ENCODE measurements at regions not wholly inside any gene's neighbourhood (a gene's known extent, or its start where the extent isn't known, plus 50 kb on each side); places are given as distances from the start of the nearest gene placed in this dataset.

DNA sequence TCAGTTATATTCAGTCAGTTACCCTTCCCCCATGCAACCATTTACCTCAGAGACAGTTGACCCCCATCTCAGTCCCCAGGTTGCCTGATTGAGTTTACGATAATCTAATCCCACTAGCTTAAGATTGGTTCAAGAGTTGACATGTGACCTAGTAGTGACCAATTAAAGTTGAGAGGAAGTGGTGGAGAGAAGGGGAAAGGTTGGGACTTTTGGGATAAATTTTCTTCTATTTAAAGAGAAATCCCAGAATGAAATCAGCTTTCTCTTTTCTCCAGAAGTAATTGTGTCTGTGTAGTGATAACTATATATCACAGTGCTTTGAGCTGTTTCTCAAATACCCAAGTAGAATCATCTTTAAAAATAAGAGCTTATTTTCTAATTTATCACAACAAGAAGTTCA, 396.7 kb upstream of the CLINT1 start (continued):
- TF ChIP-seq, protein P1, sequence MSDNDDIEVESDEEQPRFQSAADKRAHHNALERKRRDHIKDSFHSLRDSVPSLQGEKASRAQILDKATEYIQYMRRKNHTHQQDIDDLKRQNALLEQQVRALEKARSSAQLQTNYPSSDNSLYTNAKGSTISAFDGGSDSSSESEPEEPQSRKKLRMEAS (CRISPR knock-in tag; IDR thresholded peaks at IDR 0.05), result no peak
- TF ChIP-seq HMGA2 (CRISPR knock-in tag; IDR thresholded peaks at IDR 0.05), result no peak
- TF ChIP-seq ATF1 (CRISPR knock-in tag; IDR thresholded peaks at IDR 0.05), result no peak
- TF ChIP-seq, protein P2, sequence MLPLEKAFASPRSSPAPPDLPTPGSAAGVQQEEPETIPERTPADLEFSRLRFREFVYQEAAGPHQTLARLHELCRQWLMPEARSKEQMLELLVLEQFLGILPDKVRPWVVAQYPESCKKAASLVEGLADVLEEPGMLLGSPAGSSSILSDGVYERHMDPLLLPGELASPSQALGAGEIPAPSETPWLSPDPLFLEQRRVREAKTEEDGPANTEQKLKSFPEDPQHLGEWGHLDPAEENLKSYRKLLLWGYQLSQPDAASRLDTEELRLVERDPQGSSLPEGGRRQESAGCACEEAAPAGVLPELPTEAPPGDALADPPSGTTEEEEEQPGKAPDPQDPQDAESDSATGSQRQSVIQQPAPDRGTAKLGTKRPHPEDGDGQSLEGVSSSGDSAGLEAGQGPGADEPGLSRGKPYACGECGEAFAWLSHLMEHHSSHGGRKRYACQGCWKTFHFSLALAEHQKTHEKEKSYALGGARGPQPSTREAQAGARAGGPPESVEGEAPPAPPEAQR (CRISPR knock-in tag; IDR thresholded peaks at IDR 0.05), result no peak
- TF ChIP-seq CREB1 (CRISPR knock-in tag; IDR thresholded peaks at IDR 0.05), result no peak
- no peak for TF ChIP-seq KAT7 (CRISPR knock-in tag; IDR thresholded peaks at IDR 0.05; ENCODE audit: borderline replicate concordance)
- TF ChIP-seq ZNF138 (CRISPR knock-in tag; conservative IDR thresholded peaks at IDR 0.05), result no peak
- TF ChIP-seq TP53 (CRISPR knock-in tag; IDR thresholded peaks at IDR 0.05), result no peak
- no peak for TF ChIP-seq MXD4 (CRISPR knock-in tag; IDR thresholded peaks at IDR 0.05; ENCODE audit: borderline replicate concordance)
- TF ChIP-seq JUN (CRISPR knock-in tag; IDR thresholded peaks at IDR 0.05), result no peak
- TF ChIP-seq, protein P3, sequence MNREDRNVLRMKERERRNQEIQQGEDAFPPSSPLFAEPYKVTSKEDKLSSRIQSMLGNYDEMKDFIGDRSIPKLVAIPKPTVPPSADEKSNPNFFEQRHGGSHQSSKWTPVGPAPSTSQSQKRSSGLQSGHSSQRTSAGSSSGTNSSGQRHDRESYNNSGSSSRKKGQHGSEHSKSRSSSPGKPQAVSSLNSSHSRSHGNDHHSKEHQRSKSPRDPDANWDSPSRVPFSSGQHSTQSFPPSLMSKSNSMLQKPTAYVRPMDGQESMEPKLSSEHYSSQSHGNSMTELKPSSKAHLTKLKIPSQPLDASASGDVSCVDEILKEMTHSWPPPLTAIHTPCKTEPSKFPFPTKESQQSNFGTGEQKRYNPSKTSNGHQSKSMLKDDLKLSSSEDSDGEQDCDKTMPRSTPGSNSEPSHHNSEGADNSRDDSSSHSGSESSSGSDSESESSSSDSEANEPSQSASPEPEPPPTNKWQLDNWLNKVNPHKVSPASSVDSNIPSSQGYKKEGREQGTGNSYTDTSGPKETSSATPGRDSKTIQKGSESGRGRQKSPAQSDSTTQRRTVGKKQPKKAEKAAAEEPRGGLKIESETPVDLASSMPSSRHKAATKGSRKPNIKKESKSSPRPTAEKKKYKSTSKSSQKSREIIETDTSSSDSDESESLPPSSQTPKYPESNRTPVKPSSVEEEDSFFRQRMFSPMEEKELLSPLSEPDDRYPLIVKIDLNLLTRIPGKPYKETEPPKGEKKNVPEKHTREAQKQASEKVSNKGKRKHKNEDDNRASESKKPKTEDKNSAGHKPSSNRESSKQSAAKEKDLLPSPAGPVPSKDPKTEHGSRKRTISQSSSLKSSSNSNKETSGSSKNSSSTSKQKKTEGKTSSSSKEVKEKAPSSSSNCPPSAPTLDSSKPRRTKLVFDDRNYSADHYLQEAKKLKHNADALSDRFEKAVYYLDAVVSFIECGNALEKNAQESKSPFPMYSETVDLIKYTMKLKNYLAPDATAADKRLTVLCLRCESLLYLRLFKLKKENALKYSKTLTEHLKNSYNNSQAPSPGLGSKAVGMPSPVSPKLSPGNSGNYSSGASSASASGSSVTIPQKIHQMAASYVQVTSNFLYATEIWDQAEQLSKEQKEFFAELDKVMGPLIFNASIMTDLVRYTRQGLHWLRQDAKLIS (CRISPR knock-in tag; IDR thresholded peaks at IDR 0.05; ENCODE audit: borderline replicate concordance), result no peak
- TF ChIP-seq ZNF317 (CRISPR knock-in tag; IDR thresholded peaks at IDR 0.05; ENCODE audit: borderline replicate concordance, low read depth), result no peak

DNA sequence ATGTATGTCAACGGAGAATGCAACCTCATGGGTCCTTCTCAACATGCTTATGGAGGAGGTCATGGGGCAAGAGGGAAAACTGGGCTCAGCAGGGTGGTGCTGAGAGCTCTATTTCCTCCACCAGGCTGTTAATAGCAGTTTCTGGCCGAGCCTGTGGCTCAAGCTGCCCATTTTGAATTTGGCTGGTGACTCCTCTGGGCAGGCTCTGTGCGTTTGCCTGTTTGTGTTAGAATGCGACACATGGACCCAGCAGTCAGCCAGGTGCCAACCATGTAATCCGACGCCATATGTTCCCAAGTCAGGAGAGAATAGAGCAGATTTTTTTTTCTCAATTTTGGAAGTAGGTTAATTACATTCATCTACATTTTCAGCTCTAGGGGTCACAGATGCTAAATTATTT, 387.7 kb upstream of the CLINT1 start:
- Mint-ChIP-seq H3K4me1 (peaks cover 4% of the 10 kb centered on the region; the same call in 1 of the 2 replicates), H3K36me3 (no peaks in the 10 kb centered on the region), H3K9me3 (no peaks in the 10 kb centered on the region), H3K27me3 (ENCODE audit: low read depth) (no peaks in the 10 kb centered on the region), H3K4me3 (no peak overlapping the region), H3K27ac (no peak overlapping the region)
- CTCF ChIA-PET, result interaction anchor here (1.5 kb wide), 1 partner anchor 72 kb away, joined by 3 read pairs; no protein-coding TSS in a partner anchor
- TF ChIP-seq, protein P4, sequence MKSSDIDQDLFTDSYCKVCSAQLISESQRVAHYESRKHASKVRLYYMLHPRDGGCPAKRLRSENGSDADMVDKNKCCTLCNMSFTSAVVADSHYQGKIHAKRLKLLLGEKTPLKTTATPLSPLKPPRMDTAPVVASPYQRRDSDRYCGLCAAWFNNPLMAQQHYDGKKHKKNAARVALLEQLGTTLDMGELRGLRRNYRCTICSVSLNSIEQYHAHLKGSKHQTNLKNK (CRISPR knock-in tag; IDR thresholded peaks at IDR 0.05), result no peak
- TF ChIP-seq, protein P5, sequence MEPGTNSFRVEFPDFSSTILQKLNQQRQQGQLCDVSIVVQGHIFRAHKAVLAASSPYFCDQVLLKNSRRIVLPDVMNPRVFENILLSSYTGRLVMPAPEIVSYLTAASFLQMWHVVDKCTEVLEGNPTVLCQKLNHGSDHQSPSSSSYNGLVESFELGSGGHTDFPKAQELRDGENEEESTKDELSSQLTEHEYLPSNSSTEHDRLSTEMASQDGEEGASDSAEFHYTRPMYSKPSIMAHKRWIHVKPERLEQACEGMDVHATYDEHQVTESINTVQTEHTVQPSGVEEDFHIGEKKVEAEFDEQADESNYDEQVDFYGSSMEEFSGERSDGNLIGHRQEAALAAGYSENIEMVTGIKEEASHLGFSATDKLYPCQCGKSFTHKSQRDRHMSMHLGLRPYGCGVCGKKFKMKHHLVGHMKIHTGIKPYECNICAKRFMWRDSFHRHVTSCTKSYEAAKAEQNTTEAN (CRISPR knock-in tag; IDR thresholded peaks at IDR 0.05), result no peak
- no peak for TF ChIP-seq FOXJ3 (CRISPR knock-in tag; IDR thresholded peaks at IDR 0.05; ENCODE audit: borderline replicate concordance)
- TF ChIP-seq, protein P6, sequence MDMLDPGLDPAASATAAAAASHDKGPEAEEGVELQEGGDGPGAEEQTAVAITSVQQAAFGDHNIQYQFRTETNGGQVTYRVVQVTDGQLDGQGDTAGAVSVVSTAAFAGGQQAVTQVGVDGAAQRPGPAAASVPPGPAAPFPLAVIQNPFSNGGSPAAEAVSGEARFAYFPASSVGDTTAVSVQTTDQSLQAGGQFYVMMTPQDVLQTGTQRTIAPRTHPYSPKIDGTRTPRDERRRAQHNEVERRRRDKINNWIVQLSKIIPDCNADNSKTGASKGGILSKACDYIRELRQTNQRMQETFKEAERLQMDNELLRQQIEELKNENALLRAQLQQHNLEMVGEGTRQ (CRISPR knock-in tag; IDR thresholded peaks at IDR 0.05), result no peak
- TF ChIP-seq ZNF219 (CRISPR knock-in tag; IDR thresholded peaks at IDR 0.05; ENCODE audit: borderline replicate concordance), result no peak
- no peak for TF ChIP-seq ZBTB21 (CRISPR knock-in tag; IDR thresholded peaks at IDR 0.05; ENCODE audit: borderline replicate concordance)
- no peak for TF ChIP-seq TEAD4 (CRISPR knock-in tag; IDR thresholded peaks at IDR 0.05)
- TF ChIP-seq, protein P7, sequence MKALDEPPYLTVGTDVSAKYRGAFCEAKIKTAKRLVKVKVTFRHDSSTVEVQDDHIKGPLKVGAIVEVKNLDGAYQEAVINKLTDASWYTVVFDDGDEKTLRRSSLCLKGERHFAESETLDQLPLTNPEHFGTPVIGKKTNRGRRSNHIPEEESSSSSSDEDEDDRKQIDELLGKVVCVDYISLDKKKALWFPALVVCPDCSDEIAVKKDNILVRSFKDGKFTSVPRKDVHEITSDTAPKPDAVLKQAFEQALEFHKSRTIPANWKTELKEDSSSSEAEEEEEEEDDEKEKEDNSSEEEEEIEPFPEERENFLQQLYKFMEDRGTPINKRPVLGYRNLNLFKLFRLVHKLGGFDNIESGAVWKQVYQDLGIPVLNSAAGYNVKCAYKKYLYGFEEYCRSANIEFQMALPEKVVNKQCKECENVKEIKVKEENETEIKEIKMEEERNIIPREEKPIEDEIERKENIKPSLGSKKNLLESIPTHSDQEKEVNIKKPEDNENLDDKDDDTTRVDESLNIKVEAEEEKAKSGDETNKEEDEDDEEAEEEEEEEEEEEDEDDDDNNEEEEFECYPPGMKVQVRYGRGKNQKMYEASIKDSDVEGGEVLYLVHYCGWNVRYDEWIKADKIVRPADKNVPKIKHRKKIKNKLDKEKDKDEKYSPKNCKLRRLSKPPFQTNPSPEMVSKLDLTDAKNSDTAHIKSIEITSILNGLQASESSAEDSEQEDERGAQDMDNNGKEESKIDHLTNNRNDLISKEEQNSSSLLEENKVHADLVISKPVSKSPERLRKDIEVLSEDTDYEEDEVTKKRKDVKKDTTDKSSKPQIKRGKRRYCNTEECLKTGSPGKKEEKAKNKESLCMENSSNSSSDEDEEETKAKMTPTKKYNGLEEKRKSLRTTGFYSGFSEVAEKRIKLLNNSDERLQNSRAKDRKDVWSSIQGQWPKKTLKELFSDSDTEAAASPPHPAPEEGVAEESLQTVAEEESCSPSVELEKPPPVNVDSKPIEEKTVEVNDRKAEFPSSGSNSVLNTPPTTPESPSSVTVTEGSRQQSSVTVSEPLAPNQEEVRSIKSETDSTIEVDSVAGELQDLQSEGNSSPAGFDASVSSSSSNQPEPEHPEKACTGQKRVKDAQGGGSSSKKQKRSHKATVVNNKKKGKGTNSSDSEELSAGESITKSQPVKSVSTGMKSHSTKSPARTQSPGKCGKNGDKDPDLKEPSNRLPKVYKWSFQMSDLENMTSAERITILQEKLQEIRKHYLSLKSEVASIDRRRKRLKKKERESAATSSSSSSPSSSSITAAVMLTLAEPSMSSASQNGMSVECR (CRISPR knock-in tag; IDR thresholded peaks at IDR 0.05; ENCODE audit: borderline replicate concordance), result no peak
- POLR2A ChIA-PET, result interaction anchor here (0.6 kb wide), 1 partner anchor 282 kb away, joined by 7 read pairs; no protein-coding TSS in a partner anchor
- ATAC-seq (no peak), DNase-seq (ENCODE audit: low spot score) (no peak)

Measured in WTC11 (cell line).